ENCODE measurements at regions not wholly inside any gene's neighbourhood (a gene's known extent, or its start where the extent isn't known, plus 50 kb on each side); places are given as distances from the start of the nearest gene placed in this dataset.

- intact Hi-C loops (cut with micrococcal nuclease) = no loop called here
- no peak overlapping the region for H2AFZ ChIP-seq (ENCODE audit: low read depth, low read length)
- H3K4me1 ChIP-seq (replicated peaks in 1 of 2; ENCODE audit: control insufficient read depth in 2 of 2, insufficient read depth in 2 of 2, low read length in 2 of 2) = no peaks in the 10 kb centered on the region
- H3K79me2 ChIP-seq (ENCODE audit: control insufficient read depth, insufficient read depth, low read length) = no peaks in the 10 kb centered on the region
- in situ Hi-C loops (cut with MboI) = no loop called here
- no peaks in the 10 kb centered on the region for H3K9me3 ChIP-seq (replicated peaks; ENCODE audit: control insufficient read depth, insufficient read depth, low read depth, low read length)
- no peak overlapping the region for H3K9ac ChIP-seq (ENCODE audit: insufficient read depth in 1 of 2, low read depth in 2 of 2, low read length in 2 of 2)
- no peak overlapping the region for H3K4me2 ChIP-seq (ENCODE audit: insufficient read depth, low read length)
- H3K36me3 ChIP-seq (ENCODE audit: control insufficient read depth, insufficient read depth, low read length) = no peaks in the 10 kb centered on the region
- no peak for TF ChIP-seq MCM5 (IDR thresholded peaks at IDR 0.05; ENCODE audit: low read depth)
- TF ChIP-seq SMAD4 (CRISPR knock-in tag; conservative IDR thresholded peaks at IDR 0.05) = no peak
- no peak for TF ChIP-seq ATF3 (IDR thresholded peaks at IDR 0.05)
- TF ChIP-seq ATF3 (CRISPR knock-in tag; conservative IDR thresholded peaks at IDR 0.05) = no peak
- TF ChIP-seq THAP7 (CRISPR knock-in tag; IDR thresholded peaks at IDR 0.05) = no peak
- no peak for TF ChIP-seq SLC30A9 (CRISPR knock-in tag; IDR thresholded peaks at IDR 0.05)
- TF ChIP-seq BMI1 (IDR thresholded peaks at IDR 0.05; ENCODE audit: low read length) = no peak
- no peak for TF ChIP-seq KAT2B (IDR thresholded peaks at IDR 0.05; ENCODE audit: low read depth, low read length)
- H4K20me1 ChIP-seq (replicated peaks; ENCODE audit: control insufficient read depth, insufficient read depth, low read length) = no peaks in the 10 kb centered on the region
- H3K9me1 ChIP-seq (ENCODE audit: control insufficient read depth, insufficient read depth, low read length) = no peaks in the 10 kb centered on the region
- 0% methylated on average over 1 of the region's 1 CpG for WGBS (ENCODE audit: insufficient coverage, low coverage, missing lambda C conversion rate)
- ChIA-PET POLR2A (no interaction called here), CTCF (ENCODE audit: low intra/inter-chr PET ratio) (no interaction called here)
- no peak overlapping the region for H3K4me3 ChIP-seq
- no peak overlapping the region for H3K27ac ChIP-seq (ENCODE audit: extremely low read depth, low read depth, low read length)
- no TSS peak for BruUV-seq (replicated peaks)
- FAIRE-seq = no peak
- no peak for ATAC-seq
- H3K27me3 ChIP-seq (ENCODE audit: control insufficient read depth in 2 of 2, insufficient read depth in 2 of 2, low read length in 2 of 2) = no peaks in the 10 kb centered on the region
- DNase-seq (ENCODE audit: extremely low read depth in 1 of 4, low spot score in 3 of 4) = no peak
Measured at GRCh38 chr13:97555034-97555433, 121.1 kb downstream of the RAP2A start.

Data from K562 (cell line).